Motor neuron (in vitro differentiated cells): ENCODE measurements at regions not wholly inside any gene's neighbourhood (a gene's known extent, or its start where the extent isn't known, plus 50 kb on each side); places are given as distances from the start of the nearest gene placed in this dataset.

Source experiments
- ATAC-seq, 8 experiments: fragments of 200-7000 bp; cut with Tn5 transposase; replicated peaks in 6 of 8; 2 replicates each; pipeline ENCODE4 v1.8.0; 2021; ENCODE audit warnings: mild to moderate bottlenecking in 8 of 8, moderate library complexity in 8 of 8
- H3K27ac ChIP-seq, 2 donors: fragments of 250-450 bp; sonication (Bioruptor Pico); 2 replicates each; pipeline ENCODE4 v1.9.0; 2021; ENCODE audit warnings: antibody characterized with exemption in 2 of 2, mild to moderate bottlenecking in 2 of 2, moderate library complexity in 1 of 2
- H3K4me1 ChIP-seq, 2 donors: fragments of 250-450 bp; sonication (Bioruptor Pico); replicated peaks in 1 of 2; 2 replicates each; pipeline ENCODE4 v1.6.1; 2021; ENCODE audit warnings: antibody characterized with exemption in 2 of 2, mild to moderate bottlenecking in 2 of 2, moderate library complexity in 1 of 2
- H3K4me3 ChIP-seq, 5 donors: fragments of 250-450 bp; sonication (Bioruptor Pico); 2 replicates each; pipeline ENCODE4 v1.9.0; 2021; ENCODE audit warnings: antibody characterized with exemption in 5 of 5, mild to moderate bottlenecking in 5 of 5, moderate library complexity in 4 of 5
- WGBS, 10 experiments: fragments of 450-650 bp; shearing (Covaris generic); methylation state at CpG; one replicate each; pipeline ENCODE4 v1.0.0; 2022; 5-methylcytosine and 5-hydroxymethylcytosine counted together
- in situ Hi-C, 9 experiments: fragments of 400-800 bp; cut with MboI; loops; one replicate each; pipeline ENCODE4 v1.15.0; 2021; ENCODE audit warnings: low sequenced_read_pairs in 9 of 9, low pct_unique_long_range_greater_than_20kb in 2 of 9; ENCODE audit not compliant: unreplicated experiment in 9 of 9

GRCh38 chr15:87732976-87733375, 523.6 kb downstream of the NTRK3 start:
- 33 to 67% (median 54%) methylated on average over 1 to 4 of the region's 4 CpGs; no CpG with 5 or more reads in 5 of the 10 experiments for WGBS, 10 experiments
- Histone ChIP-seq H3K4me3 (no peak overlapping the region), H3K4me1 (peaks cover 6 to 7% of the 10 kb centered on the region in 2 donors), H3K27ac (no peak overlapping the region)
- ATAC-seq = peak; percentile 36 to 97 (median 91)
- in situ Hi-C loops = no loop called here

- in situ Hi-C loops = no loop called here
- no peak overlapping the region for H3K4me3 ChIP-seq
- 30 to 100% (median 80%) methylated on average over 1 to 3 of the region's 3 CpGs; no CpG with 5 or more reads in 3 of the 10 experiments for WGBS, 10 experiments
- H3K4me1 ChIP-seq = peaks cover 6 to 7% of the 10 kb centered on the region in 2 donors
- ATAC-seq = no peak
- no peak overlapping the region for H3K27ac ChIP-seq
These were observed 524.9 kb downstream of the NTRK3 start for GRCh38 chr15:87731630-87732029.

- in situ Hi-C loops = no loop called here
These were observed 525.8 kb downstream of the NTRK3 start for GRCh38 chr15:87730706-87731105.

GRCh38 chr15:87728998-87729397, 527.5 kb downstream of the NTRK3 start:
- H3K4me1 ChIP-seq = peaks cover 0 to 7% of the 10 kb centered on the region in 2 donors
- no peak overlapping the region for H3K27ac ChIP-seq
- 0 to 70% (median 40%) methylated on average over 1 to 2 of the region's 2 CpGs; no CpG with 5 or more reads in 4 of the 10 experiments for WGBS, 10 experiments
- ATAC-seq = no peak
- no peak overlapping the region for H3K4me3 ChIP-seq
- in situ Hi-C loops = no loop called here

More at GRCh38 chr15:87730706-87731105, 525.8 kb downstream of the NTRK3 start:
- no peak overlapping the region for H3K27ac ChIP-seq
- no peak overlapping the region for H3K4me3 ChIP-seq
- WGBS, 10 experiments = 92 to 100% (median 92%) methylated on average over 1 to 2 of the region's 2 CpGs; no CpG with 5 or more reads in 7 of the 10 experiments
- H3K4me1 ChIP-seq = peaks cover 6 to 7% of the 10 kb centered on the region in 2 donors
- no peak for ATAC-seq

- ATAC-seq = peak in 3 of 8 experiments; percentile 79 to 89 (median 84)
- Histone ChIP-seq H3K27ac (no peak overlapping the region), H3K4me1 (peaks cover 8 to 9% of the 10 kb centered on the region in 2 donors), H3K4me3 (no peak overlapping the region)
- WGBS, 10 experiments = 0 to 88% (median 58%) methylated on average over 1 to 2 of the region's 2 CpGs; no CpG with 5 or more reads in 2 of the 10 experiments
- in situ Hi-C loops = no loop called here
These were observed 529.5 kb downstream of the NTRK3 start for GRCh38 chr15:87727073-87727472.

- no peak for ATAC-seq
- 58 to 100% (median 80%) methylated on average over 1 to 6 of the region's 7 CpGs; no CpG with 5 or more reads in 2 of the 10 experiments for WGBS, 10 experiments
- Histone ChIP-seq H3K4me3 (no peak overlapping the region), H3K27ac (no peak overlapping the region), H3K4me1 (peaks cover 8 to 9% of the 10 kb centered on the region in 2 donors)
- in situ Hi-C loops = no loop called here
These were observed 532.2 kb downstream of the NTRK3 start for GRCh38 chr15:87724330-87724729.

GRCh38 chr15:87722941-87723691, 533.4 kb downstream of the NTRK3 start:
- Histone ChIP-seq H3K27ac (no peak overlapping the region), H3K4me3 (no peak overlapping the region), H3K4me1 (peaks cover 8 to 9% of the 10 kb centered on the region in 2 donors)
- in situ Hi-C loops = no loop called here
- ATAC-seq = peak in 2 of 8 experiments; percentile 27 to 30
- 29 to 86% methylated on average over 1 of the region's 1 CpG; no CpG with 5 or more reads in 8 of the 10 experiments for WGBS, 10 experiments

GRCh38 chr15:87720235-87720634, 536.3 kb downstream of the NTRK3 start:
- Histone ChIP-seq H3K4me3 (no peak overlapping the region), H3K4me1 (peaks cover 8 to 9% of the 10 kb centered on the region in 2 donors), H3K27ac (no peak overlapping the region)
- 20 to 80% (median 62%) methylated on average over 1 to 3 of the region's 3 CpGs; no CpG with 5 or more reads in 1 of the 10 experiments for WGBS, 10 experiments
- in situ Hi-C loops = no loop called here
- no peak for ATAC-seq

GRCh38 chr15:87716422-87716821, 540.1 kb downstream of the NTRK3 start:
- WGBS, 10 experiments = 0 to 63% (median 40%) methylated on average over 1 to 3 of the region's 3 CpGs; no CpG with 5 or more reads in 3 of the 10 experiments
- in situ Hi-C loops = no loop called here
- Histone ChIP-seq H3K4me3 (no peak overlapping the region), H3K4me1 (no peaks in the 10 kb centered on the region), H3K27ac (no peak overlapping the region)
- no peak for ATAC-seq

- no peak overlapping the region for H3K27ac ChIP-seq
- ATAC-seq = no peak
- in situ Hi-C loops = no loop called here
- no peak overlapping the region for H3K4me3 ChIP-seq
- no peaks in the 10 kb centered on the region for H3K4me1 ChIP-seq
- WGBS, 10 experiments = 60 to 80% (median 60%) methylated on average over 1 of the region's 1 CpG; no CpG with 5 or more reads in 5 of the 10 experiments
These were observed 541.3 kb downstream of the NTRK3 start for GRCh38 chr15:87715252-87715651.

- peak in 4 of 8 experiments; percentile 26 to 46 (median 31) for ATAC-seq
- Histone ChIP-seq H3K4me1 (no peaks in the 10 kb centered on the region), H3K4me3 (no peak overlapping the region), H3K27ac (no peak overlapping the region)
- in situ Hi-C loops = no loop called here
- WGBS, 10 experiments = 0 to 100% (median 83%) methylated on average over 1 of the region's 1 CpG; no CpG with 5 or more reads in 3 of the 10 experiments
These were observed 543.1 kb downstream of the NTRK3 start for GRCh38 chr15:87713475-87713879.

GRCh38 chr15:87712211-87712610, 544.3 kb downstream of the NTRK3 start:
- Histone ChIP-seq H3K4me1 (no peaks in the 10 kb centered on the region), H3K4me3 (no peak overlapping the region), H3K27ac (no peak overlapping the region)
- WGBS, 10 experiments = 25 to 83% (median 58%) methylated on average over 1 to 2 of the region's 2 CpGs; no CpG with 5 or more reads in 4 of the 10 experiments
- ATAC-seq = no peak
- in situ Hi-C loops = no loop called here

- no peak for ATAC-seq
- H3K4me1 ChIP-seq = no peaks in the 10 kb centered on the region
- WGBS, 10 experiments = 25 to 100% (median 66%) methylated on average over 1 to 6 of the region's 6 CpGs; no CpG with 5 or more reads in 1 of the 10 experiments
- in situ Hi-C loops = no loop called here
- H3K27ac ChIP-seq = no peak overlapping the region
- no peak overlapping the region for H3K4me3 ChIP-seq
These were observed 545.5 kb downstream of the NTRK3 start for GRCh38 chr15:87711026-87711425.
